ENCODE measurements at regions not wholly inside any gene's neighbourhood (a gene's known extent, or its start where the extent isn't known, plus 50 kb on each side); places are given as distances from the start of the nearest gene placed in this dataset.
"Not testable (repeated sequence)": the region's sequence is repeated elsewhere in the genome, so short reads cannot be mapped to it uniquely, and the experiment has no call there.

DNA sequence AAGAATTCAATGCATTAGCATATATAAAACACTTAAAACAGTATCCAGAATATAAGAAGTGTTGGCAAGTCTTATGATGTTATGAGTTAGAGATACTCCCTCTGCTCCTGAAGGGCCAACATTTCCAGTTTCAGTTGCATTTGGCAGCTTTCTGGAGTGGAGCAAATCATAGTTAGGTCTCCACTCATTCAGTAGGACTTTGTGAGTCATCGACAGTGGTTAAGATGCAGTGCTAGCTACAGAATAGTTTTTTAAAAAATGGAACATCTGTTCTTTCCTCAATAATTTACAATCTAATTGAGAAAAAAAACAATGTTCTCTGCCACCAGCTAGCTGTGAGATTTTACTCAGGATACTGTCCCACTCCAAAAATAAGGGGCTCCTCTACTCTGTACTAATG is 389.1 kb downstream of the HLX start:
- no peak for DNase-seq

DNA sequence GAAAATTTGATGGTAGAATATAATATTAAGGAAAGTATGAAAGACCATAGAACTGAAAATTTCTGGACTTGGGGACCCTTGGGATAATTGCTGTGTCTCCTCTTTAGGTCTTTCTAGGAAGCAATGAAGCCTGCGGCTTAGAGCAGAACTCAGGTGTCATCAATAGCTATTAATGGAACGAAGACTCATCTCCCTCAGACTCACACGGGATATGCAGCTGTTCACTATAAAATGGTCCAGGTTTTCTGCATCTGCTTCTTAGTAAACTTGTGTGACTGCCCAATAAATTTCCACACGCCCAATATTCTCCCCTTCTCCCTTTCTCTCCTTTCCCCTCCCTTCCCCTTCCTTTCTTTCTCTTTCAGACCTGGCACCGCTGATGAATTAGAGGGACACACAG is 392.5 kb downstream of the HLX start:
- no peak for DNase-seq

DNA sequence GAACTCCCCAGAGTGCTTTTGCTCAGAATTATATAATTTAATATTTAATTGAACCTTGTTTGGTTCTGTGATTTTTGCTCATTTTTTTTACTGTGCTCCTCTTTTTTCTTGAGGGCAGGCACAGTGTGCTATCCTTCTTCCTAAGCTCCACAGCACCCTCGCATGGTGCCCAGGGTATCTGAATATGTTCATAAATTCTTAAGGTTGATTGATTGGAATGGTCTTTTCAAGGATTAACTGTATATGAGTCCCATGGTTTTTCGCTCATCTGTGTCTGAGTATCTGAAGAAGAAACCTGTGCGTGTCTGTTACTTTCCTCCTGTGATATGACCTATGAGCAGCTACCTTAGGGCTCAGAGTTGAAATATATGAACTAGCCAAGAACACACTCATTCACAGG is 393.7 kb downstream of the HLX start:
- no peak for DNase-seq

- peak; percentile 38 for DNase-seq
Observed at GRCh38 chr1:221274373-221274772, 395.1 kb downstream of the HLX start.

DNA sequence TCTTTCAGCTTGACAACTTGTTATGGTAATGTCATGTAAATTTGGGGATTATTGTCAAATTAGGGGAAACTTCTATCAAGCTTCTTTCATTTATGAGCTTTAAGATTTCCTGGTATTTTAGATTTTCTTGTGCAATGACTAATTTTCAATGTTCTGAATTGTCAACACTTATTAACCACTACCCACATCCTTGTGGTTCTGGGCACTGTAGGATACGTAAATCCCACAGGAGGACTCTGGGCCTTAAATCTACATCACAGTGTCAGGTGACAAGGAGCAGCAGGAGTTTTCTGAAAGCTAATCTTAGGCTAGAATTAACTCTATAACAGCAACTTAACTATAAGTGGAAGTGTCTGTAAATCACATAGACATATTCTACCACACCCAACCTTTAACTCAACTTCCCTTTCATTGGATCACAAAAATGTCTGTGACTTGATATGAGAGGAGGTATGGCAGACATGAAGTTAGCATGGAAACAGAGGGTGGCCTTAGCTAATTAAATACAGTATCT is 397.7 kb downstream of the HLX start:
- DNase-seq: no peak

- DNase-seq: no peak
Observed at GRCh38 chr1:221279146-221279545, 399.9 kb downstream of the HLX start.

DNA sequence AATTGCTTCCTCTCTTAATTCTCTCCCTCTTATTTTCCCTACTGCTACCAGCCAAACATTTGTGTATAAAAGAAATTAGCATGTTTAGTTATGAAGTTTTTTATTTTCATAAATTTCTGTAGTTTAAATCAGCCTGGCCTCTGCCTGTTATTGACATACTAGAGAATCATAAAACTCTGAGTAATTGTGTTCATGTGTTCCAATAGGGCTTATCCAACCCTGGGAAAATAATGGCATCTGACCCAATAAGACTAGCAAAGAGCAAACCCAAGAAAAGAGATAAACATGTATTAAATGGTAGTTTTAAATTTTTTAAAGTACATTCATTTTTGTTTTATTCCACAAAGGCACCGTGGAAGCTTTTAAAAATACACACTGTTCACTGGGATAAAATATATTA is 404.3 kb downstream of the HLX start:
- no peak for DNase-seq

DNA sequence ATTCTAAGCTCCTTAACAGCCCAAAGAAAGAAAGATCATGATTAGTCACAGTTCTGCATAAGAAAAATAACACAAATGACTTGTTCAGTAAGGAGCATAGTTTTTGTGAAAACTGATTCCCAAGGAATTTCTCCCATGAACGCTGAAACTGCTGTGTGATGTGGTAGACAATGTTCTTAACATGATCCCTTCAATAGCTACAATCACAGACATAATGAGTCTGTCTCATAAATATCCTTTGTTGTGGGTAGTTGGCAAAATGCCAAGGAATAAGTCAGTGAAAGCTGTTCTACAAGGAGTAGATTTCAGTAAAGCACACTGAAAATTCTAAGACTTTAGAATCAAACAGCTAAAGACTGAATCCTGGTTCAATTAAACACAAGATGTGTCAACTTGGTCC is 404.8 kb downstream of the HLX start:
- DNase-seq: peak; percentile 20

DNA sequence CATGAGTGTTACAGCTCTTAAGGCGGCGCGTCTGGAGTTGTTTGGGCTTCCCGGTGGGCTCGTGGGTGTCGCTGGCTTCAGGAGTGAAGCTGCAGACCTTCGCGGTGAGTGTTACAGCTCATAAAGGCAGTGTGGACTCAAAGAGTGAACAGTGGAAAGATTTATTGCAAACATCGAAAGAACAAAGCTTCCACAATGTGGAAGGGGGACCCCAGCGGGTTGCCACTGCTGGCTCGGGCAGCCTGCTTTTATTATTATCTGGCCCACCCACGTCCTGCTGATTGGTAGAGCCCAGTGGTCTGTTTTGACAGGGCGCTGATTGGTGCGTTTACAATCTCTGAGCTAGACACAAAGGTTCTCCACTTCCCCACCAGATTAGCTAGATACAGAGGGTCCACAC is 405.7 kb downstream of the HLX start:
- DNase-seq: not testable (repeated sequence)

DNA sequence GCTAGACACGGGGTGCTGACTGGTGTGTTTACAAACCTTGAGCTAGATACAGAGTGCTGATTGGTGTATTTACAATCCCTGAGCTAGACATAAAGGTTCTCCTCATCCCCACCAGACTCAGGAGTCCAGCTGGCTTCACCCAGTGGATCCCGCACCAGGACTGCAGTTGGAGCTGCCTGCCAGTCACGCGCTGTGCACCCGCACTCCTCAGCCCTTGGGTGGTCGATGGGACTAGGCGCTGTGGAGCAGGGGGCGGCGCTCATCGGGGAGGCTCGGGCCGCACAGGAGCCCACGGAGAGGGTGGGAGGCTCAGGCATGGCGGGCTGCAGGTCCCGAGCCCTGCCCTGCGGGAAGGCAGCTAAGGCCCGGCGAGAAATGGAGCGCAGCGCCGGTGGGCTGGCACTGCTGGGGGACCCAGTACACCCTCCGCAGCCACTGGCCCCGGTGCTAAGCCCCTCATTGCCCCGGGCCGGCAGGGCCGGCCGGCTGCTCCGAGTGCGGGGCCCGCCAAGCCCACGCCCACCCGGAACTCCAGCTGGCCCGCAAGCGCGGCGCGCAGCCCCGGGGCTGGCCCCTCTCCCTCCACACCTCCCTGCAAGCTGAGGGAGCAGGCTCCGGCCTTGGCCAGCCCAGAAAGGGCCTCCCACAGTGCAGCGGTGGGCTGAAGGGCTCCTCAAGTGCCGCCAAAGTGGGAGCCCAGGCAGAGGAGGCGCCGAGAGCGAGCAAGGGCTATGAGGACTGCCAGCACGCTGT is 406.4 kb downstream of the HLX start:
- not testable (repeated sequence) for DNase-seq

GRCh38 chr1:221286399-221286798 is 407.2 kb downstream of the HLX start:
- DNase-seq: no peak

DNA sequence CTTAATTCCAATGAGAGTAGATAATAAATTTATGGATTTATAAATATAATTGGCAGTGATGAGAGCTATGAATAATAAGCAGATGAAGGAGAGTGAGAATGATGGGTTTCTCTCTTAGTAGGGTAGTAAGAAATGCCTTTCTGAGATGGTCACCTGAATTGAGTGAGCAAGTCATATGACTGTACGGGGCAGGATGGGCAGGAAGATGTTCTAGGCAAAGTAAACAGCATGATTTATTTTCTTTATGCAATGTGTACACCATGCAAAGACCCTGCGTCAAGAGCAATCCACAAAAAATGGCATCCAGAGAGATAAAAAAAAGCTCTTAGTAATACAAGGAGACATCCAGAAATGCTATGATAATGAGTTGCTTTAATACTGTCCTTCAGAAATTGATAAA is 409.9 kb downstream of the HLX start:
- DNase-seq: no peak

DNA sequence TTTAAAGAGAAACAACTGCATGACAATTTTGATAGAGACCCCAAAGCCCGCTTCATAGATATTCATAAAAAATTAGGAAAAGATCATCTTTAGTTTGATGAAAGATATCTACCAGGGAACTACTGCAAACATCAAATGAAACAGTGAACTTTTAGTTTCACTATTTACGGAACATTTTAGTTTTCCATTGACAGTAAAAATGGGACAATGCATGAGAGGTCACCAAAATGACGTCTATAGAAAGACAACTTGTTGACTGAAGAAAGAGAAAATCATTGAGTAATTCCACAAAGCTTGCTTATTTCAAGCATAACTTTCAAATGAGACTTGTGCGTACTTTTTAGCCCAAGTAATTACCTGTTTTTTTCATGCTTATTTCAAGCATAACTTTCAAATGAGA is 411.4 kb downstream of the HLX start:
- no peak for DNase-seq

- DNase-seq: no peak
Observed at GRCh38 chr1:221291113-221291512, 411.9 kb downstream of the HLX start.

DNA sequence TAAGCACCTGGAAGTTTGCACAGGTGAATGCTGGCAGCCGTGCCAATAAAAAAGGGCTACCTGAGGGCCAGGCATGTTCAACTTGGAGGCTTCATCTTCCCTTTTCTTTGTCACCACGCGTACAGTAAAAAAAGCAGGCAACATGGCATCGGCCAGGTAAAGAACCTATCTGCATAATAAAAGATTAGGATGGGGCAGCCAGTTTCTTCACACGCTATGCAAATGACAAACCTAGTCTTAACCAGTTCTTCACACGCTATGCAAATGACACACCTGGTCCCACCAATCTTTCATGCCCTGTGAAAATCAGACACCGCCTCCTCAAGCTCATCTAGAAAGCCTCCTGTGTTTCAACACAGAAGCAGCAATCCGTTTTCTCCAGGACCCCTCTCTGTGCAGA is 413.4 kb downstream of the HLX start:
- no peak for DNase-seq

GRCh38 chr1:221294242-221294641 is 415.0 kb downstream of the HLX start:
- no peak for DNase-seq

DNA sequence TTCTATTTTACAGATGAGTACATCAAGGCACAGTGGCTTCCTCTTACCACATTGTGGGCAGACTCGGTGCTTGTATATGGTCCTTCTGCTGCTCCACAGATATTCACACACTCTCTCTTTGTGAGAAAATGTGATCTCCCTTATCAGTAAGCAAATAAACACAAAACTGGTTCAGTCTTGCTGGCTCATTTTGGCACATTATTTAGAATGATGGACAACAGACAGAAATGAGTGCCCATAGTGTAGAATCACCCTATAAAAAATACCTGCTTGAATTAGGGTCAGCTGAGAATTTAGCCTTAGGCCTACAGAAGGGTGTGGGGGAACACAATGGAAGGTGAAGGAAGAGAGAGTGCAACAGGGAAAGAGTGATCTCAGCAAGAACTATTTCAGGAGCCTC is 423.1 kb downstream of the HLX start:
- no peak for DNase-seq

DNA sequence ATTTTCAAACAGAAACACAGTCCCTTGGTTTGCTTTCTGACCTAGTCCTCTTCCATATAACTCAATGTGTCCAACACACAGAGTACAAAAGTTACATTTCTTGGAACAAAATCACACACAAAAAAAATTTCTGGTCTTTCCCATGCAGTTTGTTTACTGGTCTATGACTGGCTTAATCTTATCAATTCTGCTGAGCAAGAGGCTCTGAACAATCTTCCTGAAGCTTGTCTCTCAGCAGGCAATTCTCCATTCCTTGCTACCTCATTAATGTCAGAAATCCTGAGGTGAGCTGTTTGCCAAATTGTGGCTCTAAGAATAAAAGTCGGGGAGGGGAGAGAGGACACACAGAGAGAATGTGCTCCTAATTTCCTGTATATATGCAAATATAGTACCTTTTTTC is 423.6 kb downstream of the HLX start:
- DNase-seq: no peak

- no peak for DNase-seq
Observed at GRCh38 chr1:221303623-221304022, 424.4 kb downstream of the HLX start.

DNA sequence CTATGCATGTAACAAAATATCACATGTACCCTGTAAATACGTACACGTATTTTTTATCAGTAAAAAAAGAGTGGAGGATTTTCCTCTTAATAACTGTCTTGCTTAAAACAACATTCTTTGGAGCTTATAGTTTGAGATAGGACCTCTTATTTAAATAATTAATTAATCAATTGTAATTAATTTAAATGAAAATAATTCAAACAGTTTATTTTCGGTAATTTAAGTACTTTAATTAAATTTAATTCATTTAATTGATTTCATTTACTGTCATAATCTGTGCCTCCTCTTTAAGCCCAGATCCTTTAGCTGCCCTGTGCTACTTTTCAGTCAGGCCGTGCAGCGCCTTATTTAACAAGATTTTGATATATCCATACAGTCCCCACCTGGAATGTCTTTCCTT is 427.0 kb downstream of the HLX start:
- no peak for DNase-seq

DNA sequence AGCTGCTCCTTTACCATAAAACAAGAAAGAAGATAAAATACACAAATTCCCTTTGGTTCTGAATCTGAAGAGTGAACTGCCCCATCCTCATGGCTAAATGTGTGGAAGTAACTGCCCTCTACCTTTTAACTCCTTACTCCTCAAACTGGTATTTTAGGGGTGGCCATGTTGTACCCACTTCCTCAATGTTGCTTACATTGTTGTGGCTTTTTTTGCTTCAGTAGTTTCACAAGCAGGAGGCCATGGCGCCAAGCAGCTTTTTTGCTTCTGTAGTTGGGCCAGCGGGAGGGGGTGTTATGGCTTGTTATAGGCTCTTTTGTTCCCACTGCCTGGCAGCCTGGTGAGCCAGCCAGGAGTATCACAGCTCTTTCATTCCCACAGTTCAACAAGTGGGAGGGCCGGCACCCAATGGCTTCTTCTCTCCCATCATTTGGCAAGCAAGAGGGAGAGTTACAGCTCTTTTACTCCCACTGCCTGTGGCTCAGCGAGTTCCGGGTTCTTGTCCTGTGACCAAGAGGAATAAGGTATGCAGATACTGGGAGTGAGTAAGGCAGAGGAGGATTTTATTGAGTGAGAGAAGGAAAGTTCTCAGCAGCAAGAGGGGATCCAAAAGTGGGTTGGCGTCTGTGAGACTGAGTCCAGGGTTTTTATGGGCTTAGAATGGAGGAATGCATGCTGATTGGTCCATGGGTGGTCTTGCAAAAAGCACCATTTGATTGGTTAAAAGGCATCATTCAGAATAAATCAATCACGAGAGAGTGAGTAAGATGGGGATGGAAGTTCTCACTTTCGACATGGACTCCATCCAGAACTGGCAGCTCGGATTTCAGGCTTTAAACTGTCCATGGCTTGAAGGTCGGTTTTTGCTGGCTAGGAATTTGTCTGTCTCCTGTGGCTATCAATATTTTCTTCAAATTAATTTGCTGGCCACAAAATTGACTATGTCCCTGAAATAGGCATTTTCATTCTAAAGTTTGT is 429.6 kb downstream of the HLX start:
- no peak for DNase-seq

GRCh38 chr1:221309723-221310122 is 430.5 kb downstream of the HLX start:
- DNase-seq: no peak

- DNase-seq: peak; percentile 30
Observed at GRCh38 chr1:221310180-221310579, 430.9 kb downstream of the HLX start.

DNA sequence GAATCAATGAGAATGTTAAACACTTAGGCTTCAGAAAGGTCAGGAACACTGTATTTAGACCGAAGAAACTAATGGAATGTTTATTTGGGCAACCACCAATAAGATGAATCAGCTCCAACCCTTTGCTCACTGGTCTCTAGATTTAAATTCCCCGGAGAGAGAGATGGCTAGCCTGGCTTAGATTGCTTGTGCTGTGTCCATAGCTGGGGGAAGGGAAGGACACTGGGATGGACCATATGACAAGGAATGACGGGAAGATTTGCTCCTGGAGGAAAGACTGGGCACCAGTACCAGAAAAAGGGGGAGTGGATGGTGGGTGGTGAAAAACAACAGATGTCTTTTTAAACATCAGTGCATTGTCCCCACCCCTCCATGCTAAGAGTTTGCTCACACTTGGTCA is 426.6 kb downstream of the DUSP10 start:
- DNase-seq: no peak

Data from NCI-H774 (cell line).